HG02970 (cell line): ENCODE measurements at regions not wholly inside any gene's neighbourhood (a gene's known extent, or its start where the extent isn't known, plus 50 kb on each side); places are given as distances from the start of the nearest gene placed in this dataset.

Experiments used
- ATAC-seq: cut with Tn5 transposase; IDR thresholded peaks from one replicate; pipeline ENCODE4 v1.9.1; 2021; ENCODE audit warnings: mild to moderate bottlenecking, moderate library complexity, moderate number of reproducible peaks; ENCODE audit not compliant: unreplicated experiment, low FRiP score

DNA sequence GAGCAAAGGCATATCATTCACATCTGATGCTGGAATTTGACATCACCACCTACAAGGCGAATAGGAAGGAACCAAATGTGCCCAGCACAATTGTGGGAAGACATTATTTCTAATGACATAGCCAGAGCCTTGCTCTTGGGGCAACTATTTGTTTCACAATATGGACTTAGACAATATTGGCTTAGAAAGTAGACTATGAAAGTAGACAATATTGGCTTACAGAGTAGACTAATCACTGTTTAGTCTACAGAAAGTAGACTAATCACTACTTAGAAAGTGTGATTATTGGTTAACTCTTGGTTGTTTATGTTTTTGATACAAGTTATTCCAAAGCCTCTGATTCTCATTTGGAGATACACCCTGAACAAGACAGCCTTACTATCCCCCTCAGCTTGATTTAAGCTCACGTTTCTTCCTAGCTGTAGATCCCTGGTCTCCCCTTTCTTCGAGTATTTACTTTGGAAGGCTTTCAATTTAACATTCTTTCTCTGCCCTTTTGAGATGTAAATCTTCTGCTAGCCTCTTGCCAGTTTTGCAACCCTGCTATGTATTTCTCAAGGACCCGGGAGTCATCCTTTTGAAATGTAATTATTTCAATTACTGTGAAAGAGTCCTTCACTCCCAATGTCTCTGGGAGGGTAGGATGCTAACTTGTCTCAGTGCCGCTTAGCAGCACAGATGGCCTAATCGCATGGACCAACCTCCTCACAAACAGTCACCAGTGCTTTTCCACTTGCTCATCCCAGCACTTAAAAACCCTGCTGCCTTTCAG is 843.2 kb downstream of the GALC start:
- no peak for ATAC-seq

DNA sequence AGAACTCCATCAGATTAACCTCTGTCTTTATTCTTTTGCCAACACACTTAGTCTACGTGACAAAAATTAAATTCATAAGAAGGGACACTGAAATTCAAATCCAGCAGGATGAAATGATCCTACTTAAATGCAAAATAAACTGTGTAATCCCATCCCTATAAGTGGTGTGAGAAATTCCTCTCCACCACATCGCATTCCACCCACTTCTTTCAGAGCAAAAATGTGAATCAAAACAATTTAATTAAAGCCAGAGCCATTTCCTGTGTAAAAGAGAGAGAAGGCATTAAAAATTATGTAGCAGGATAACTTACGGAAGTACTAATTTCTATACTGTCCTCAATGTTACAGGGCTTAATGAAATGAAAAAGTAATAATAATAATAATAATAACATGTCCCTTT is 844.3 kb downstream of the GALC start:
- ATAC-seq: no peak

- ATAC-seq: no peak
These were observed 850.3 kb downstream of the GALC start for GRCh38 chr14:87142551-87143211.

DNA sequence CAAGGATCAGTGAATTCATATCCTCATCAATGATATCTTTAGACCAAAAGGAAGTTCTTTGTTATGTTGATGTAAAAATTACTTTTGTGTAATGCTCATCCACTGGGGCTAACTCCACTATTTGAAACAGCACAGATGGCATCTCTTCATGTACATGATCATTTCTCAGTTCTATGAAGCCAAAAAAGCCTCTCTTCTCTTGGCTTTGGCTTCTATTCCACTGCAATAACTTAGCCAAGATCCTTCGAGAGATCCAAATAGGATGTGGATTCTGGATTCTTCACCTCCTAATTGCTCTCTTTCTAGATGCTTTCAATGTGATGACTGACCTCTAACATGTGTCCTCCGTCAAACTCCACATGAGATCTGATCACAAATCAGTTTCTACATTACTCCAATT is 851.2 kb downstream of the GALC start:
- ATAC-seq: no peak

DNA sequence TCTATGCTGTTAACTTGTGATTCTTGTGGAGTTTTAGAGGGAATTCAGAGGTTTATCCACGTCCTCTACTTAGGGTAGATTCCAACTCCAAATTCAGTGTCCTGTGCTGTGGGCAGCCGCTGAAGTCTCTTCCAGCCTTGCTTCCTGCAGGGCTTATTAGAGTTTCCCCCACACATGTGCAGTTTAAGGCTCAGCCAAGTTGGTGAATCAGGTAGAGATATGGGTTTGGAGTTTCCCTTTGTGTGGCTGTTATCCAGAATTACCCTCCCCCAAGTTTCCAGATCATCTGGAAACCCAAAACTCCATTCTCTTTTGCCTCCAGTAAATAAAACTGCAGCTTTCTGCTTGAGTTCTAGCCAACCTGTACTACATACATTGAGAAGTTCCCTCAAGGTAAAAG is 853.7 kb downstream of the GALC start:
- no peak for ATAC-seq

DNA sequence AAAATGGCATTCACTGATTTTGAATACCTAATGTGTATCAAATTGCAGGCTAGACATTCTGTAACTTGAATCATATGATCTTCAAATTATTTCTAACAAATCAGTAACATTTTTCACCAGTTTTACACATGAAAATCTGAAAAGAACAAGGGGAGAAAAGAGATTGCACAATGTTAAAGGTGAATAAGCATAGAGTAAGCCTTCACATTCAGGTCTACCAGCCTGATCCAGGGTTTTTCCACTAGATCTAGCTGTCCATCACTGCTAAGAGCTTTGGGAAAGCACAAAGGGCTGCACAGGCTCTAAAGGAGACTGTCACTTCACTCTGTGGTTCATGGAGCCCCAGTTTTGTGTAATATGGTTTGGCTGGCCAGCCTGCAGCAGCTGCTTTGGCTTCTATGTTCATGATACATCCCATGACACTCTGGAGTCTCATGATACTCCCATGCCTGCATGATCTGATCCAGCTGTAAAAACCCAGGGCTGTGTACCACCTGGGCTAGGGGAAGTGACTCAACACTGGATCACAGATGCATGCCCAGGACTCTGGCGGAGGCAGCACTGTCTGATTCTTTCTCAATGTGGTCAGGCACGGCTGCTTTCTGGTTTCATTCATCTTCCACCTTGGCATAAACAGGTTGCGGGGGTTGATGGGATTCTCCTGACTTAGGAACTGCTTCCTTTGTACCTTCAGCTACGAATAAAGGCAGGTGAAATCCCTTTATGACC is 859.7 kb downstream of the GALC start:
- ATAC-seq: no peak

GRCh38 chr14:87131879-87132278 is 861.1 kb downstream of the GALC start:
- ATAC-seq: no peak

- ATAC-seq: no peak
These were observed 870.8 kb downstream of the GALC start for GRCh38 chr14:87122166-87122565.

GRCh38 chr14:87121716-87122115 is 871.3 kb downstream of the GALC start:
- ATAC-seq: no peak

DNA sequence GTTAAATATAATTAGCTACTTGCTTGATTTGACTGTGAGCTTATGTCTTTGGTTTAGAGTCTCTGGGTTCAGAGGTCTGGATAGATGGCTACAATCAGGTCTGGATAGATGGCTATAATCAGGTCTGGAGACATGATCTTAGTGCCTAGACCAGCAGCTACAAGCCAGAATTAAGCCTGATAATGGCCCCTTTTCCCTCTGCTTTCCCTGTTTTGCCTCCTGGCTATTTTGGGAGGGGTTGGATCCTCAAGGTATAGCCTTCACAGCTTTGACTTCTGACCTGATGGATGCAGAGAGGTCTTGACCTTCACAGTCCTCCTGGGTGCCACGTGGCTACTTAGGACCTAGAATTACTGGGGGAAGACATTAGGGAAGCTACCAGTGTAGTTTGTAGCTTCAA is 877.7 kb downstream of the GALC start:
- ATAC-seq: no peak

DNA sequence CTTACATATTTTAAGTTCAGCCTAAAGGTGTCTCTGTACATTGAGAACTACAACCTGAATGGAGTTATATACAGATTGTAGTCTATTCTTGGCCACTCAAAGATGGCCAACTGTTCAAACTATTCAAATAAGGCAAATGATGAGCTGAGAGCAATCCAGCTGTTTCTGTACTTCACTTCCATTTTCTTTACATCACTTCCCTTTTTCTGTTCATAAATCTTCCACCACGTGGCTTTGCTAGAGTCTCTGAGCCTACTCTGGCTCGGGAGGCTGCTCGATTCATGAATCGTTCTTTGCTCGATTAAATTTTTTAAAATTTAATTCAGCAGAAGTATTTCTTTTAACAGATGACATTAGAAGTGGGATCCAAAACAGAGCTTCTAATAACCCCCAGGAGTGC is 879.7 kb downstream of the GALC start:
- ATAC-seq: no peak

DNA sequence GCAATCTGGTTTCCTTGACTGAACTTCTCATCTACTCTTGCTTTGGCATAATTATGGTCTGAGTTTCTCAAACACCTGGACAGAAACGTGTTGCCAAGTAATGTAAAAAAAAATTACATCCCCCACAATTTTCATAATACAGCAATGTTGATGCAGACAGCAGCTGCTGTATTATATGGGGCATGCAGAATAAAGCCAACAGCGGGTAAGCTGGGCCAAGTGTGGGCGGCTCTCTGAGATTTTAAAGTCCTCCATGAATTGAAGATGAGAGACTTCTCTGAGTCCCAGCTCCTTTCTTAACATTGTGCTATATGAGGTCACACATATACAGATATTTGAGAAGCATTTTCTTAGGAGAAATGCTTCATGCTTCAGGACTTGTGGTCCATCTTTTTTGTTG is 881.2 kb downstream of the GALC start:
- no peak for ATAC-seq

DNA sequence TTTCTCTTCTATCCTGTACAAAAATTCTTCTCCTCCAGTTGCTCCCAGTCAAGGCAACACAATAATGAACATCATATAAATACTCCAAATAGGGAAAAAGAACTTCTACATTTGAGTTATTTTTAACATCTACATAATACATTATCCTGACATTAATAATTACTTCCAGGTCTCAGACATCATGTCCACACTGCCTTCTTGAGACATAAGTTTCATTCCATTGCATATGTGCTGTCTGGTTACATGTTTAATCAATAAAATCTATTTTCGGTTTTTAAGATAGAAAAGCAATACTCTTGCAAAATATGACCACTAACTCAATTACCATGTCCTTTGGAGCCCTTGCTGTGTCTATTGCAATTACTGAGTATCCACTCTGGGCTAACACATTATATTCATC is 881.9 kb downstream of the GALC start:
- no peak for ATAC-seq

DNA sequence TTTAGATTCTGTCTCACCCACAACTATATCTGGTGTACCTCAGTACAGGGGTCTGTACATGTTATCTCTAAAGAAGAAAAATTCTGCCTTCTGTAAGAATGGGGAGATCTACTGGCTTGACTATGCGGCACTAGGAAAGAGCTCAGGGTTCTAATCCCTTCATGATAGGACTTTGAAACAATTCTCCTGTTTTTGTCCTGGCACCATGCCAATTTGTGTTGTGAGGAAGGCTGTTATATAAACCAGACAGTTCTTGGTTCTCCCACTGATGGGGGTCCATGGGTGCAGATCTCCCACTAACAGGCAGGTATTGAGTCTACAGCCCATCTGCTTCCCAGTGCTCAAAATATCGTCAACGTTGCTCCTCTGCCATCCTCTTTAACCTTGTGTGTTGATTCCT is 883.7 kb downstream of the GALC start:
- no peak for ATAC-seq

DNA sequence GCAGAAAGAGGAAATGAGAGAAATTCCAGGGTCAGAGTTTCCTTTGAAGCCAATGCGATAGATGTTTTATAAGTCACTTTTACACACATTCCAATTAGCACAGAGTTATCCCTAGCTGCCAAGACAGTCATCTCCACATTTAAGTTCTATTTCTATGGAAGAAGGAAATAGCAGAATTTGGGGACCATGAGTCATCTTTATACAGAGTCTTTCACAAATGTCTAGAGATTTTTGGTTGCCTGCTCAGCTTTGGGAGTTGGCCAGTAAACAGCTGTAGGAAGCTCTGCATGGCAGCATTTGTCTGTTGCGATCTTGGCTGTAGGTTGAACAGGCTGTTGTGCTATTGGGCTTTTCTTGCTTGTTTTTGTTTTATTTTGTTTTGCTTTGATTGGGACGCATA is 884.3 kb downstream of the GALC start:
- ATAC-seq: no peak

GRCh38 chr14:87102811-87103378 is 890.1 kb downstream of the GALC start:
- no peak for ATAC-seq

DNA sequence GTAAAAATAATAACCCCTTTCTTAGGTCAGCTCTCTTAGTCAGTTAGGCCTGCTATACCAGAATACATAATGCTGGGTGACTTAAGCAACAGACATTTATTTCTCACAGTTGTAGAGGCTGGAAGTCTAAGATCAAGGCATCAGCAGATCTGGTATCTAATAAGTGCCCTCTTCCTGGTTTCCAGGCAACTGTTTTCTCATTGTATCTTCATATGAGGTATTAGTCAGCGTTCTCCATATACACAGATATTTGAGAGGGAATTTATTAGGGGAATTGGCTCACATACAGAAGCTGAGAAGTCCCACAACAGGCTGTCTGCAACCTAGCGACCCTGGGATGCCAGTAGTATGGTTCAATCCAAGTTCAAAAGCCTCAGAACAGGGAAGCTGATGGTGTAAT is 896.0 kb downstream of the GALC start:
- ATAC-seq: no peak

DNA sequence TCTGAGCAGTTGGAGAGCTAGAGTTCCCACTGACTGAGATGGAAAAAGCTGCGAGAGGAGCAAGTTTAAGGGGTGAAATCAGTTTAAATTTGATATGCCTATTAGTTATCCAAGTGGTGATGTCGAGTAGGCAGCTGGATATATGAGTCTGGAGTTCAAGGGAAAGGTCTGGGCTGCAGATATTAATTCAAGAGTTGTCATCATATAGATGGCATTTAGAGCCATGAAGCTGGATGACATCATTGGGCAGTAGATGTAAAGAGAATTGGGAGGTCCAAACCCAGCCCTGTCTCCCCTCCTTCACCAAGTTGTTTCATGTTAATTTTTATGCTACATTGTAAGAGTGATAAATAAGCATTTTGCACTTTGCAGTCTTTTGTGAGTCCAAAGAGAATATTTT is 898.1 kb downstream of the GALC start:
- no peak for ATAC-seq

GRCh38 chr14:87088588-87088987 is 904.4 kb downstream of the GALC start:
- ATAC-seq: no peak

DNA sequence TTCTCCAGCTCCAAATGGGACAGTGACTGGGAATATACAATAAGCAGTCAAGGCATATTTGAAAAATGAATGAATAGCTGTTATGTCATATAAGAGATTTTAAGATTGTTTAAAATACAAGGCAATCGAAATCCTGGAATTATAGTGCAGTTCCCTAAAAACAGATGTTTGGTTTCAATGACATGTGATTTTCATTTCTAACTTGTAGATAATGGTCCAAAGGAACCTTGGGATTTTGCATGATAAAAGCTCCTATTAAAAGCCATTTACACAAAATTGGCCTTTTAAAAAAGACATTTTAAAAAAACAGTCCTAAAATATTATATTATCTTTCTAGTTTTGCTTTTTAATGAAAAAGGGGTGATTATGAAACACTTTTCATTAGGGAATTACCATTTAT is 905.1 kb downstream of the GALC start:
- no peak for ATAC-seq

DNA sequence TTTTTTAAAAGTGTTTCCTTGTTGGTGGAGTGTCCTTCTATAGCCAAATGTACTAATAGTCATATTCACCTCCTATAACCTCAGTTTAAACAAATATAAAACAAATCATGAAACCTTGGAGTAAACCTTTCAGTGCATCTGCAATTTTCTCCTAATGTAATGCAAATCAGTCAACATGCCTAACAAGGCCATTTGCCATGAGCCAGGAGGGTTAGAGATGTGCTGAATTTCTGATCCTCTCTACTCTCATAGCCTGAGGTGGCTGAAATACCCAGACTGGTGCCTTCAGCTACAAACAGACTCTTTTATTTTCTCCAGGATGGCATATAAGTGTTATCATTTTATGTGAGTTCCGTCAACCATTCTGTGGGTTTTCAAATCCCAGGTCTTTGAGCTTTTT is 908.1 kb downstream of the GALC start:
- ATAC-seq: no peak
